ENCODE measurements at regions not wholly inside any gene's neighbourhood (a gene's known extent, or its start where the extent isn't known, plus 50 kb on each side); places are given as distances from the start of the nearest gene placed in this dataset.

GRCh38 chr10:3235996-3236510 lies 63.5 kb upstream of the PITRM1 start:
- intact Hi-C loops (cut with DNase I) = no loop called here

GRCh38 chr10:3235395-3235794 lies 62.8 kb upstream of the PITRM1 start:
- DNase-seq (no peak), ATAC-seq (no peak)
- Histone ChIP-seq H3K9me3 (no peaks in the 10 kb centered on the region), H3K27ac (no peak overlapping the region), H3K4me1 (no peaks in the 10 kb centered on the region), H3K27me3 (no peaks in the 10 kb centered on the region), H3K36me3 (no peaks in the 10 kb centered on the region), H3K4me3 (no peak overlapping the region)
- intact Hi-C loops (cut with DNase I) = no loop called here
- TF ChIP-seq POLR2A (IDR thresholded peaks at IDR 0.05) = no peak
- no peak for TF ChIP-seq CTCF (IDR thresholded peaks at IDR 0.05)
- WGBS (ENCODE audit: insufficient coverage, low coverage, low lambda C conversion rate, missing lambda C conversion rate) = 72% methylated on average over 9 of the region's 10 CpGs

More at GRCh38 chr10:3235996-3236510, 63.5 kb upstream of the PITRM1 start:
- H3K27me3 ChIP-seq = no peaks in the 10 kb centered on the region
- H3K4me1 ChIP-seq = no peaks in the 10 kb centered on the region
- no peak overlapping the region for H3K27ac ChIP-seq
- ATAC-seq = no peak
- H3K36me3 ChIP-seq = no peaks in the 10 kb centered on the region
- no peak for TF ChIP-seq POLR2A (IDR thresholded peaks at IDR 0.05)
- H3K9me3 ChIP-seq = no peaks in the 10 kb centered on the region
- no peak for DNase-seq
- H3K4me3 ChIP-seq = no peak overlapping the region
- 67% methylated on average over 14 of the region's 15 CpGs for WGBS (ENCODE audit: insufficient coverage, low coverage, low lambda C conversion rate, missing lambda C conversion rate)

GRCh38 chr10:3233486-3233990 lies 61.0 kb upstream of the PITRM1 start:
- no peak for DNase-seq
- TF ChIP-seq CTCF (IDR thresholded peaks at IDR 0.05) = no peak
- no peak for TF ChIP-seq POLR2A (IDR thresholded peaks at IDR 0.05)
- no peak for ATAC-seq
- H3K9me3 ChIP-seq = no peaks in the 10 kb centered on the region
- no peak overlapping the region for H3K27ac ChIP-seq
- H3K4me1 ChIP-seq = no peaks in the 10 kb centered on the region
- no peaks in the 10 kb centered on the region for H3K36me3 ChIP-seq
- H3K27me3 ChIP-seq = no peaks in the 10 kb centered on the region
- intact Hi-C loops (cut with DNase I) = no loop called here
- WGBS (ENCODE audit: insufficient coverage, low coverage, low lambda C conversion rate, missing lambda C conversion rate) = 67% methylated on average over 5 of the region's 5 CpGs
- H3K4me3 ChIP-seq = no peak overlapping the region

- Histone ChIP-seq H3K9me3 (no peaks in the 10 kb centered on the region), H3K27ac (no peak overlapping the region), H3K4me3 (no peak overlapping the region), H3K4me1 (no peaks in the 10 kb centered on the region), H3K27me3 (no peaks in the 10 kb centered on the region), H3K36me3 (no peaks in the 10 kb centered on the region)
- DNase-seq (no peak), ATAC-seq (no peak)
- no peak for TF ChIP-seq CTCF (IDR thresholded peaks at IDR 0.05)
- no peak for TF ChIP-seq POLR2A (IDR thresholded peaks at IDR 0.05)
- 65% methylated on average over 12 of the region's 12 CpGs for WGBS (ENCODE audit: insufficient coverage, low coverage, low lambda C conversion rate, missing lambda C conversion rate)
- intact Hi-C loops (cut with DNase I) = no loop called here
These were observed 59.6 kb upstream of the PITRM1 start for GRCh38 chr10:3231951-3232730.

GRCh38 chr10:3229815-3230214 lies 57.2 kb upstream of the PITRM1 start:
- ATAC-seq (no peak), DNase-seq (no peak)
- Histone ChIP-seq H3K4me1 (no peaks in the 10 kb centered on the region), H3K4me3 (no peak overlapping the region), H3K27me3 (no peaks in the 10 kb centered on the region), H3K9me3 (no peaks in the 10 kb centered on the region), H3K36me3 (no peaks in the 10 kb centered on the region), H3K27ac (no peak overlapping the region)
- intact Hi-C loops (cut with DNase I) = no loop called here
- WGBS (ENCODE audit: insufficient coverage, low coverage, low lambda C conversion rate, missing lambda C conversion rate) = 49% methylated on average over 2 of the region's 3 CpGs
- TF ChIP-seq CTCF (IDR thresholded peaks at IDR 0.05) (no peak), POLR2A (IDR thresholded peaks at IDR 0.05) (no peak)

Data from right lobe of liver (tissue), 6 donors.